NCI-H1417 (cell line): ENCODE measurements at regions not wholly inside any gene's neighbourhood (a gene's known extent, or its start where the extent isn't known, plus 50 kb on each side); places are given as distances from the start of the nearest gene placed in this dataset.
A peak's percentile ranks its signal among the peaks of the same experiment; 100 is the strongest.

Experiments
- DNase-seq, 3 experiments: peaks; one replicate each; lab custom pipeline; 2025; lab: John Stamatoyannopoulos, UW

DNA sequence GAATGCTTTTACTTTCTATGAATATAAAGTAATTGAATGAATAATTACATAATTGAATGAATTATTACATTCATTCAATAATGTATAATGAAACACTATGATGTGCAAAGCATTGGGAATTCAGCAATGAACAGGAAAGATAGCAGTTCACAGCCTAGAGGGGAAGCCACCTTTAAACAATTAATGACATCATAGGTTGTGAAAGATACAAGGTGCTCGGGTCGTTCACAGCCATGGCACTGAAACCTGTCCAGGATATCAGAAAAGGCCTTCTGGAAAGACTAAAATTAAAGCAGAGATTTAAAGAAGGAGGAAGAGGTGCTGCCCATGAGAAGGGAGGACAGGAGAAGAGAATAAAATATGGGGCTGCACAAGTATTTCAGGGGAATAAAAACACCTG is 171.4 kb upstream of the KLF4 start:
- no peak for DNase-seq

DNA sequence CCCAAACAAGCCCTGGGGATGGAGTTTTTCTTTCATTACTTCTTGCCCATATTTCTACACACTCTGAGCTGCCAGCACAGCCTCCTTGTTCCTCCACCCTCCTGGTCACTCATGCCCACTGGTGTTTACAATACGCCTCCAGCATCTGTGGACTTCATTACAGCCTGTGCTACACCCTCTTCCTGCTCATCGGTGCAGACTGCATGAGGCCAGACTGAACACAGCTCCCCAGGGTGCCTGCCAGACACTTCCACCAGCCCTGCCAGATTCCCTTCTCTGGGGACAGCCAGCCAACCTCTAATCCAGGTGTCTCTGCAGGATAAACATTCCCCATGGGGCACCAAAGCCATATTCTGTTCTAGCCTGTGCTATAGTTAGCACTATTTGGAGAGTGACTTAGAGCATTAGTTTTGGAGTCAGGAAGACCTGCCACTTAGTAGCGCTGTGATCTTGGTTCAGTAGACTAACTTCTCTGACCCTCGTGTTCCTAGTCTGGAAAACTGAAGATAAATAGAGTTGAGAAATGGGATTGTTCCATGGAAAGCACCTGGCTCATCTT is 163.8 kb upstream of the KLF4 start:
- DNase-seq: peak in 2 of 3 experiments; percentile 65 to 80

DNA sequence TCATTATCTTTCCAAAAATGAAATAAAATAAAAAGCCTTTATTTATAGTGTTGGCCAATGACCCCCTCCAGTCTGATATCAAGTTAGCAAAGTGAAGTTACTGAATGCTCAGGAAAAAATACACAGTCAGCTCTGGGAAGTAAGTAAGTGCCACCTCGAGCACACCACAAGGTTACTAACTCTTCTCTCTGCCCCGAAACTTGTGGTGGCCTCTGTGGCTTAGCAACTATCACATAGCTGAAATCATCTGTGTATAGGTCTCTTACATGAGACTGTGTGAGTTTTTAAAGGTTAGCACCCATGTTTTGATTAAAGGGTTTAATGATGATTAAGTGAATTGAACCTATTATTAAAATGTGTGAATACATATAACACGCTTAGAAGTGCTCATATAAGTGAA is 161.4 kb upstream of the KLF4 start:
- no peak for DNase-seq

DNA sequence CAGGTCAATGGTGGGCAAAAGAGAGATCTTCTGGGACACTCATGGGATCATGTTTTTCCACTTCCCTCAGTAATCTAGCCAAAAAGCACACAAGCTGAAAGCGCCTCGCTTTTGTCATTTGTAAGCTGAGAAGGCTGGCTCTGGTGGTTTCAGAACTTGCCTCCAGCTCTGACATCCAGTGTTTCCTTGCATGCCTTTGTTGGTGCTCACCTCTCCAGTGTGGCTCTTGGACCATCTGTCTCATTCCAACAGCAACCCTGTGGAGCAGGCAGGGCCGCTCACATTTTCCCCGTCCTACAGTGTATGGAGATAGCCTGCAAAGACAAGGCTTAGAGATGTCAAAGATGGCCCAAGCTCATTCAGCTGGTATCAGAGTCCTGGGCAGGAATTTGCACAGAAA is 160.8 kb upstream of the KLF4 start:
- DNase-seq: no peak

DNA sequence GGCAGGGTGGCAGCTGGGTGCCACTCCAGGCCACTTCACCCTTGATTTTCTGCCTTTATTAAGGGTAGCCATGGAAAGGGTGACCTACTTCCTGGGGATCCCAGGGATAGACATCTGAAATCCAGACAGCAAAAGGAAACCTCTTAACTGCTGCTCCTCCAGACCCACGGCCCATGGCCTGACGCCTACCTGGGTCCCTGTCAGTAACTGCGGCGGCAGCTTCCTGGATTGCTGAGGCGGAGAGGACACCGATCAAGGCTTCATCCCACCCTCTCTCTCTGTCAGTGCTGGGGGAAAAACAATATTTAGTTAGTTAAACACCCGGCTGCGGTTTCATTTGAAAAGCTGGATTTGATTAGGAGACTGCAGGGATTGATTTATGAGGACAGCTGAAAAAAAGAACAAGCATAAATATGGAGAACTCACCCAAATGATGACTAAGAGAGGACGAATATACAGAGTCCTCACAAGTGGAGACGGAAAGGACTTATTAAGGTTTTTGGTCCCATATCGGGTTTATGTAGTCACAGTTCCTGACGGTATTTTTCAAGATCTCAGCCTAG is 158.7 kb upstream of the KLF4 start:
- peak in 2 of 3 experiments; percentile 30 to 46 for DNase-seq

DNA sequence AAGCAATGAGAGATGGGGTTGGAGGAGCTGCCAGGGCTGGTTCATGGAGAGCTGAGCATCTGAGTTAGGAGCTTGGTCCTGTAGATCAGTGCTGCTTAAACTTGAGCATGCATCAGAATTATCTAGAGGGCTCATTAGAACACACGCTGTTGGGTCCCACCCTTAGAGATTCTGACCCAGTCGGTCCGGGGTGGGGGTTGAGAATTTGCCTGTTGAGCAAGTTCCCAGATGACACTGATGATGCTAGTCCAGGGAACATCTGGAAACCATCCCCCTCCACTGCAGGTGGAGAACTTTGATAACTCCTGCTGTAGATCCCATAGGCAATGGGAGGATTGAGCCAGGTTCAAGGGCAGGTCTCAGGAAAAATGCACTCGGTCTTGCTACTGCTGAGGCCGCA is 158.0 kb upstream of the KLF4 start:
- DNase-seq: no peak

DNA sequence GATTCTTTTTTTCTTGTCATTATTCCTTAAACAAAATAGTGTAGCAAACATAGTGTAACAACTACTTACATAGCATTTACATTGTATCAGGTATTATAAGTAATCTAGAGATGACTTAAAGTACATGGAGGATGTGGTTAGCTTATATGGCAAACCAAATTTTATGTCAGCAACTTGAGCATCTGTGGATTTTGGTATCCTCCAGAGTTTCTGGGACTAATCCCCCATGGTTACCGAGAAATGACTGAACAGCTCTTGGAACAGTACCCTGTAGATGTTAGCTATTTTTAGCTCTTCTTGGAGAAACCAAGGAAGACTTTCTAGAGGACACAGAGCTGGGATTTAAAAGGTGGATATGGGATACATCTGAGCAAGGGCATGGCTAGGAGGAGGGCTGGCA is 157.6 kb upstream of the KLF4 start:
- no peak for DNase-seq

DNA sequence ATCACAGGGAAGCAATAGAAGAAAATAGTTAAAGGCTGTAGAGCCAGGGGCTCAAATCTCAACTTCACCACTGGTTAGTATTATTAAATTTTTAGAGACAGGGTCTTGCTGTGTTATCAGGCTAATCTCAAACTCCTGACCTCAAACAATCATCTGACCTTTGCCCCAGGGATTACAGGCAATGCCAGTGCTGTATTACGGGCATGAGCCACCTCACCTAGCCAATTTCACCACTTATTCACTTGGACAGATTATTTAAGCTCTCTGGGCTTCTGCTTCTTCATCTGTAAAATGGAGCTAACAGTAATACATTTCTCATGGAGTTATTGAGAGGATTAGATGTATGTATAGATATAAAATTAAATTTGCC is 155.9 kb upstream of the KLF4 start:
- DNase-seq: no peak

DNA sequence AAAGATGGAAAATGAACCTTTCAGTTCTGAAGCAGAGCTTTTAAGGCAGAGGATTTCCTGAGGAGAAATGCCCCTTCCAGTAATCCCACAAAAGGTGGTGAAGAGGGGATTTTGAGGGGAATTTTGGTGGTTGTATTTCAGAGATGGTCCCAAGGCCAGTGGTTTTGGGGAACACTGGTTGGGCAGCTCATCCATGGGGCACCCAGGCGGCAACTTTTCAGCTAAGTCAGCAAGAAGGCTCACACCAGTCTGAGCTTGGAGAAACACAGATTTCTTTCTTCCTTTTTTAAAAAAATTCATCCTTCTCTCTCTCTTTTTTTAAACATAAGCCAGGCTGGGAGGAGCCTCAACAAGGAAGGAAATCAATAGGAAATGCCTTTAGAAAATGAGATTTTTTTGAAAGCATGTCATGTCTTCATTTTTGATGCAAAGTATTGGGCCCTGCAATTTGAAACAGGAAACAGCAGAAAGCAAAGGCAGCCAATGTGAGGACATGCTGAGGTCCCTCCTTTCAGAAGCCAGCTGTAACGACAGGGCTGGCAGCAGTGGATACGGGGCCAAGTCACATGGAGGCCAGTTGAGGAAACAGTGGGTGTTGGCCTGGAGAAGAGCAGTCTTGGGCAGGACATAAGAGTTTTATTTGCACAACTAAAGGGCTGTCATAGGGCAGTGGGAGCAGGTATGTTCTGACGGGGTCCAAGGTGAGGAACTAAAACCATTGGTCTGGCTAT is 155.3 kb upstream of the KLF4 start:
- DNase-seq: no peak

DNA sequence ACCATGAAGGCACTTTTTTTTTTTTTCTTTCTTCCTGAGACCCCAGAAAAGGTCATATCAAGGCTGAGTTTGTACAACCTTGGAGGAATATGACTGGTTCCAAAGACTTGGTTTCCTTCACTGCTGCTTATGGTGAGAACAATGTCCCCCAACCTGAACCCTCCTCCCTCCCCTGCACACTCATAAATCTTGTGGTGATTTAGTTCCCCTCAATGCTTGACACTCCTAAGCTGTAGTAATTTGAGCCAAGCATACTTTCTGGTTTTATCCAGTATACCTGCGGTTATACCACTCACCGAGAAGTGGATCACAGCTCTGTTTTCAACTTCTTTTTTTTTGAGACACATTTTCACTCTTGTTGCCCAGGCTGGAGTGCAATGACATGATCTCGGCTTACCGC is 149.9 kb upstream of the KLF4 start:
- DNase-seq: peak; percentile 58 to 91 (median 72)

DNA sequence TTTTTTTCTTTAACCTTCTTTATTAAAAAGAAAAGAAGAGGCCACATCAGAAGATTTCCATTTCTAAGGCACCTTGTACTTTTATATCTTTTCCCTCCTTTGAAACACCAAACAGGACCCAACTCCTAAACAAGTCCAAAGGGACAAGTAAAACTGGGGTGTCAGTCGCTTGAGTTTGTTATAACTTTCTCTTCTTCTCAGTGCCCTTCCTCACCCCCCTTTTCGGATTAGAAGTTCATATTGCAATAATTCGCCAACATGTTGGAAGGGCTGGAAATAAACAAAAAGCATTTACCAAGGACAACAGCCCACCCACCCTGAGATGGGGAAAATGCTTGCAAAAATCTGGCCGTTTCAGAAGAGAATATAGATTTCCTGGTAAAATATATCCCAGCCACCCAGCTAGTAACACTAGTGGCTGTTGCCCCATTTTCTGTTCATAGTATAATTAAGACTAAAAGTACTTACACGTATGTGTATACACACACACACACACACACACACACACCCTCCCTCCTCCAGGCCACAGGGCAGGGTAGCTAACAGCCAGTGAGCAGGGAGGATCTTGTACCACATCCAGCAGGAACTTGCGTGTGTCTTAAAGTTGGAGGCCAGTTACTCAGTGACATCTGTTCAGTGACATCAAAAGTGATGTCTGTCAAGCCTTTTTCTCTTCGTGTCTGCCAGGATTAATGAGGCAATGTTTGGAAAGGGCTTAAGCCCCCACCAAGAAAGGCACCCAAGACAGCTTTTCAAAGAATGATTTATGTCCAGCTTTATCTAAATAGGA is 149.1 kb upstream of the KLF4 start:
- DNase-seq: peak; percentile 32 to 91 (median 72)

DNA sequence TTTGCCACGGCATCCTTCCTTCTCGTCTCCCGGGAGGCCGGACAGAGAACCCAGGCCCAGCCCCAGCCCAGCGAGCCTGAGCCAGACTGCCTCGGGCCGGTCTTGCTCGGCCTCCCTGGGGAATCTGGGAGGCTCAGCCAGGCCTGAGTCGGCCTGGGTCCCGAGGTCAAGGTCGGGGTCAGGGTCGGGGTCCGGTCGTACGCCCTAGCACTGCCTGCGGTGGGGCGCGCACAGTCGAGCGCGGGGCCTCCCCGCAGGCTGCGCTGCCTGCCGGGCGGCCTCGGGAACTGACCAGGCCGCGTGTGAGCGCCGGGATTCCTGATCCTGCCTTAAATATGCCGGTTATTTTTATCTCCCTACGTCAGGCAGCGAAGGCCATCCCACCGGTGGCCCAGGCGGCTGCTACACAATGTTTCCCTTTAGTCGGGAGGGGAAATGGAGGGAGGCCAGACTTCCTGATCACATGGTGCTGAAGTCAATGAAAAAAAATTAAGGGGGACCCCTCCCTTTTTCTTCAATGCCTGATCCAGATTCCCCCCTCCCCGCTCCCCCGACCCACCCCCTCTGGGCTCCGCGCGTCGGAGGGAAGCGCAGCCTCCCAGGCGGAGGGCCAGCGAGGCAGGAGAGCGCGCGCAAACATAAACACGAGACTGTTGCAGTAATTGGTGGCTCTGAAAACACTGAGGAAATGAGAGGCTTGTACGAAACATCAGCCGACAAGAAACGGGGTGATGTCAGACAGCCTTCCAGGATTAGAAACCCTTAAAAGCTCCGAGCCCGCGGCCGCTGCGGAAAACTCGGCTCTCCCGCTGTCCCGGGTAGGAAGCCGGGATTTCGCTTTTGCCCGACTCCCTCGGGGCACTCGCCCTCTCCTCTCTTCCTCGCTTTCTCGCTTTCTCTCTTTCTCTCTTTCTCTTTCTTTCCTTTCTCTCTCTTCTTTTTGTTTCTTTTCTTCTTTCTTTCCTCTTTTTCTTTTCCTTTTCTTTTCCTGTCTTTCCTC is 148.2 kb upstream of the KLF4 start:
- DNase-seq: peak in 2 of 3 experiments; percentile 61 to 67

DNA sequence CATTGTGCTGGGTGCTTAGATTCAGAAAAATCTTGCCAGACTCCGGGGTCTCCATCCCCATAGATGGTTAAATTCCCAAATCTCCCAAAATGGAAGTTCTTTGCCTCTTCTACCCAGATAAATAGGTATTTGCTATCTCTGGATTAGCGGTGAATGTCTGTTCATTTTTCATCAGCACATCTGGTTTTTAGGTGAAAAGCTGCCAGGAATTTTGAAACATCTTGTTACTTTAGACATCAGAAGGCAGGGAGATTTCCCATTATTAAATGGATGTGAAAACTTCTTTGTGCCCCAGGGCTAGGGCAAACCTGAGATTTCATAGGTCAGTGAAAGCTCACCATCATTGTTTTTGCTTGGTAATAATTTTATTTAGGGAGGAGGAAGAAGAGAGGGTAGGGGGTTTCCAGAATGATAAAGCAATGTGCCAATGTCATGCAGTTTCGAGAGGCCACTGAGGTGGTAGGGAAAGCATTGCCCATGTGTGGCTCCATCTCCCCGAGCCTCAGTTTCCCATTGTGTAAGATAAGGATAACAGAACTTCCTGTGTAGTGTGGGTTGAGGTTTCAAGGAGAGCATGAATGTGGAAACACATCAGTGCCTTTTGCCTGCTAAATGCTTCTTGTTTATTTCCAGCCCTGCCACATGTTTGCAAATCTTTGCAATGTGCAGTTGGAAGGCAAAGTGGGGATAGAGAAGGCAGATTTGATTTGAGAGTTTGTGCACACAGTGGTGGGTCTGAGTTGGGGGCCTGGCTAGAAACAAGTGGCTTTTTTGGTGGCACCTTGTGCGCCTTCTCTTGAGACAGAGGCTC is 147.2 kb upstream of the KLF4 start:
- no peak for DNase-seq

DNA sequence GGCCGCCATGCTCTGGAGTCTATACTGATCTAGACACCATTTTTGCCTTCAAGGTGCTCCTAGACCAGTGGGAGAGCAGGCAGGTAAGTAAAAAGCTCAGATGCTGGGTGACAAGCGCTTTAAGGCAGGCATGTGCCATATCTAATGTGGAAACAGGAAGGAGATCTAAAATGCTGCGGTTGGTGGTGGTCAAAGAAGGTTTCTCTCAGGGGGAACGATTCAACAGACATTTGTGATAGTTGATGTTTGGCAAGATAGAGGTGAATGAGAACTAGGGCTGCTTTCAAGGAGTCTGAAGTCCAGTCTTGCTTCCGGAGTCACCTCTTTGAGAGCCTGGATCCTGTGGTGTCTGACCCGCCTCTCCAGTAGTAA is 146.2 kb upstream of the KLF4 start:
- no peak for DNase-seq

DNA sequence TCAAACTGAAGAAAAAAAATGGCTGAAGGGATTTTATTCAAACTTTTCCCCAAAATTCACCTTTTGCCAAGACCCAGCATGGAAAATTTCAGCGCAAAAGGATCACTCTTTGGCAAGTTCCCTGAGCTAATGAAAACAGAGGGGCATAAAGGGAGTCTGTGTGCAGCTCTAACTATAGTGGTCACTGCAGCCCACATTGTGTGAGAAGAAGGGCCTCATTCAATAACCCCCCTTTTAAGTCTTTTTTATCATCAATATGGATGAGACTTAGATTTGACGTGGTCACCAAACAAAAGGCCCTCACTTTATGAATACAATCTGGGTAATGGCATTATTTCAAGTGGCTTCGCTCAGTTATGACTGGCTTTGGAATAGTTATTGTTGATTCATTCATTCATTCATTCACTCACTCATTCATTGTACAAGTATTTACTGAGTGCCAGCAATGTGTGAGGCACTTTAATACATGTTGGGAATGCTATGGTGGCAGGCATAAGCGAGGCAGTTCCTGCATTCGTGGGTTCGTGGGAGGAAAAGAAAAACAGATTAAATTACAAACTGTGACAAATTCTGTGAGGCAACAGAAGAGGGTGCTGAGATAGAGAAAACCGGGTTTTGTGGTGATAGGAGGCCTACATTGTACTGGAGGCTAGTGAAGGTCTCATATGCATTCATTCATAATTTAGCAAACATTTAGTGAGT is 145.7 kb upstream of the KLF4 start:
- no peak for DNase-seq

DNA sequence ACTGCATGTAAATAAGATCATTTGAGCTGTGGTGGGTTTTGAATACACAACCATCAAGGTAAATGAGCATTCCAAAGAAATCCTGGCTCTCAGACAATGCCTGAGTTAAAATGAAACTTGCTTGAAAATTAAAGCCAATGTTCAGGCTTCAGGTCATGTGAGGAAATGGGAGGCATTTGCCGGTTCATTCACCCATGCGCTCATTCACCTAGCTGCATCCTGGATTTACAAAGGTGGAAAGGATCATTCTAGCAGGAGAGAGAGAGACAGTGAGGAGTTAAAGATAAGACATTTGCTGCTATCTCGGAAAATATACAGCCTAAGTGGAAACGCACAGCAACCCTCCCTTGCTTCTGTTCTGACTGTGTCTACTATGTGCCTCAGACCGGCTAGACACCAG is 143.8 kb upstream of the KLF4 start:
- no peak for DNase-seq

DNA sequence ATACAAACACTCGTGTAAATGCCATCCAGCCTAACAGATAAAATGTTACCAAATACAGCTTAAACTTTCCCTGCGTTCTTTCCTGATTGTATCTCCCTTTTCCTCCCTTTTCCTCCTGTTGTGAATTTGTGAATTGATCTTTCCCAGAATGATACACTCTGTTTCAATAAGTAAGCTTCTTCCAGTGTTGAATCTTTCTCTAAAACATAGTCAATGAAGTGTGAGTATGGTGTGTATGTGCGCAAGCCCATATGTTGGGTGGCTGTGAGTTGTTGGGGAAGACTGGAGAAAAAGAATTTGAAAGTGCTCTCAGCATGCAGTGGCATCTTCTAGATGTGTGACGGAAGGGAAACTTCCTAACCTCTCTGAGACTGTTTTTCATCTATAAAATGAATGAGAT is 143.1 kb upstream of the KLF4 start:
- no peak for DNase-seq

DNA sequence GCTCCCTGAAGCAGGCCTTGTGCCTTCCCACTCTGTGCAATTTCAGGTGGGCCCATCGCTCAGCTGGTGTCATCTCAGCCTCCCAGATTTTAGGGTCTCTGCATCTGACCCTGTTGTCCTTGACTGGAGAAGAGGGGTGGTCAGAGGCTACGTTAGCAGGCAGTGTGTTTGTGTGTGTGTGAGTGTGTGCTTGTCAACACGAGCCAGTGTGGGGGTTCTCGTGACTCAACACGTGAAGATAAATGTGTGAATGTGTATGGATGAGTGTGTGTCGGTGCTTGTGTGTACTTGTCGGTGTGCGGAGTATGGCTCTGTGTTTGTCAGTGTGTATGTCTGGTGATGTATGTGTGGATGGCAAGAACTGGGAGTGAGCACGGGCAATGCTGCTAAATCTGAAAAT is 142.6 kb upstream of the KLF4 start:
- DNase-seq: no peak

DNA sequence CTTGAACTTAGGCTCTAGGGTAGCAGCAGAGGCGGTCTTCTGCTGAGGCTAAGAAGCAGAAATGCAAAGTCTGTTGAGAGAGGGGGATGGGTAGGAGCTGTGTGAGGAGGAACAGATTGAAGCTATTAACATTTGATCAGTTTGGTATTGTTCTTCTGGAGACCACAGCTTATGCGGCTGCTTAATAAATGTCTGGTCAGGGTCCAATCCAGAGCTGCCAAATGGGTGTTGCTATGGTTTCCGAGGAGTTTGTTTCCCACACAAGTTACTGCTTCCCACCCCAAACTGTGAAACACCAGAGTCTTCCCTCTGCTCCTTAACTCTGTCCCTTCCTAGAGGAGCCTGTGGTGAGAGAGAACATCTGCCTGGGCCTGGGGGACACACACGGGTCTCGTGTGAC is 142.2 kb upstream of the KLF4 start:
- no peak for DNase-seq

DNA sequence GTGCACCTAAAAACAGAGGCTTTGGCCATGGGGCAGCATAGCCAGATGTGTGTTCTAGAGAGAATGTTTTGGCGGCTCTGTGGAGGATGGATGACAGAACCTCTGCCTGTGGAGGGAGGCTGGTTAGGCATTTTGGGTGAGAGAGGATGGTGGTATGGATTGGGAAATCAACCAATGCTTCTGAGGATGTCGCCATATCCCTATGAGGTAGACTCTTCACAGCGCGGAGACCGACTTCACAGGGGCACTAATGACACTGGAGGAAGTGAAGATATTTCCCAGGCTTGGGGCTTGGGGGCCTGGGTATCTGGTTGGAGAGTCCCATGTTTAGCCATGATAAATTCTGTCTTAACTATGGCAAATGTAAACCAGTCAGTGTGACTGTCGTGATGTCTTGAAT is 140.6 kb upstream of the KLF4 start:
- DNase-seq: no peak
